ENCODE measurements at regions not wholly inside any gene's neighbourhood (a gene's known extent, or its start where the extent isn't known, plus 50 kb on each side); places are given as distances from the start of the nearest gene placed in this dataset.

- Mint-ChIP-seq H3K4me1 (no peaks in the 10 kb centered on the region), H3K27me3 (ENCODE audit: low read depth) (peaks cover 3% of the 10 kb centered on the region), H3K9me3 (no peaks in the 10 kb centered on the region), H3K4me3 (no peak overlapping the region), H3K36me3 (no peaks in the 10 kb centered on the region), H3K27ac (no peak overlapping the region)
- no peak for DNase-seq (ENCODE audit: low spot score in 2 of 2, unreplicated experiment in 2 of 2)
- TF ChIP-seq, protein P1, sequence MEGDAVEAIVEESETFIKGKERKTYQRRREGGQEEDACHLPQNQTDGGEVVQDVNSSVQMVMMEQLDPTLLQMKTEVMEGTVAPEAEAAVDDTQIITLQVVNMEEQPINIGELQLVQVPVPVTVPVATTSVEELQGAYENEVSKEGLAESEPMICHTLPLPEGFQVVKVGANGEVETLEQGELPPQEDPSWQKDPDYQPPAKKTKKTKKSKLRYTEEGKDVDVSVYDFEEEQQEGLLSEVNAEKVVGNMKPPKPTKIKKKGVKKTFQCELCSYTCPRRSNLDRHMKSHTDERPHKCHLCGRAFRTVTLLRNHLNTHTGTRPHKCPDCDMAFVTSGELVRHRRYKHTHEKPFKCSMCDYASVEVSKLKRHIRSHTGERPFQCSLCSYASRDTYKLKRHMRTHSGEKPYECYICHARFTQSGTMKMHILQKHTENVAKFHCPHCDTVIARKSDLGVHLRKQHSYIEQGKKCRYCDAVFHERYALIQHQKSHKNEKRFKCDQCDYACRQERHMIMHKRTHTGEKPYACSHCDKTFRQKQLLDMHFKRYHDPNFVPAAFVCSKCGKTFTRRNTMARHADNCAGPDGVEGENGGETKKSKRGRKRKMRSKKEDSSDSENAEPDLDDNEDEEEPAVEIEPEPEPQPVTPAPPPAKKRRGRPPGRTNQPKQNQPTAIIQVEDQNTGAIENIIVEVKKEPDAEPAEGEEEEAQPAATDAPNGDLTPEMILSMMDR (IDR thresholded peaks at IDR 0.05; ENCODE audit: unreplicated experiment), result no peak
These were observed 903.8 kb upstream of the RBFOX1 start for GRCh38 chr16:6428861-6429260.

- Mint-ChIP-seq H3K27ac (no peak overlapping the region), H3K4me3 (no peak overlapping the region), H3K9me3 (peaks cover 3% of the 10 kb centered on the region), H3K27me3 (ENCODE audit: low read depth) (peaks cover 3% of the 10 kb centered on the region), H3K36me3 (no peaks in the 10 kb centered on the region), H3K4me1 (no peaks in the 10 kb centered on the region)
- TF ChIP-seq, protein P1 (IDR thresholded peaks at IDR 0.05; ENCODE audit: unreplicated experiment), result no peak
- no peak for DNase-seq (ENCODE audit: low spot score in 2 of 2, unreplicated experiment in 2 of 2)
These were observed 905.0 kb upstream of the RBFOX1 start for GRCh38 chr16:6427621-6428020.

DNA sequence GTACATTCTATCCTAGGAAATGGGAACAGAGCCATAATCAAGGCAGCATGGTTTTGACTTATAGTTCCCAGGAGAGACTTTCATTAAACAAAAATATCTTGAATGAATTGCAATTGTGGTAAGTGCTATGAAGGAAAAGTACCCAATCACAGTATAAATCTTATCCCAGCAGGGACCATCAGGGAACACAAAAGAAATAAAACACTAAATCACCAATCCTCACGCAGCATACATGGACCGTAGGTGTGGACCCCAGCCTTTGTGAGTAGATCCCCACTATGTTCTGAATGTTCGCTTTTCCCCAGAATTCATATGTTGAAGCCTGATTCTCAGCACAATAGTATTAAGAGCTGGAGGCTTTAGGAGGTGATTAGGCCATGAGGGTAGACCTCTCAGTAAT is 925.0 kb upstream of the RBFOX1 start:
- TF ChIP-seq, protein P1 (IDR thresholded peaks at IDR 0.05; ENCODE audit: unreplicated experiment), result no peak
- Mint-ChIP-seq H3K4me3 (no peak overlapping the region), H3K36me3 (no peaks in the 10 kb centered on the region), H3K9me3 (no peaks in the 10 kb centered on the region), H3K27me3 (ENCODE audit: low read depth) (no peaks in the 10 kb centered on the region), H3K27ac (no peak overlapping the region), H3K4me1 (no peaks in the 10 kb centered on the region)
- DNase-seq (ENCODE audit: low spot score in 2 of 2, unreplicated experiment in 2 of 2), result no peak

DNA sequence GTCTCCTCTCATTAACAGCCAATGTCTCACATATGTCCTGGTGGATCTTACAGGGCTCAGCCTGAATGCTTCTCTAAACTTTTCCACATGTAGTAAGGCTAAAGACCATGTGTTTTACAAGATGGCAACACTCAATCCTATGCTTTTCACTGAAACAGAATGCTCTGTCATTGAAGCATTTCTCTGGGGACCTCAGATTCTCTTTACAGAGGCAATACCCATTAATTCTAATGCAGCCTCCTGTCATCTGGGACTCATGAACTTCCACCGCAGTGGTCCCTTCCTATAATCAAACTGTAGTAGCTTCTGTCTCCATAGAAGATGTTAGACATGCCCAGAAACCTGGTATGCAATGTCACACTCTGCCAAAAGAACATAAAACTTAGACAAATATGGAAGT is 926.6 kb upstream of the RBFOX1 start:
- H3K36me3 Mint-ChIP-seq, result no peaks in the 10 kb centered on the region
- H3K4me3 Mint-ChIP-seq, result no peak overlapping the region
- TF ChIP-seq, protein P1 (IDR thresholded peaks at IDR 0.05; ENCODE audit: unreplicated experiment), result no peak
- H3K9me3 Mint-ChIP-seq, result no peaks in the 10 kb centered on the region
- no peak for DNase-seq (ENCODE audit: low spot score in 2 of 2, unreplicated experiment in 2 of 2)
- no peaks in the 10 kb centered on the region for H3K4me1 Mint-ChIP-seq
- no peaks in the 10 kb centered on the region for H3K27me3 Mint-ChIP-seq (ENCODE audit: low read depth)
- H3K27ac Mint-ChIP-seq, result no peak overlapping the region

DNA sequence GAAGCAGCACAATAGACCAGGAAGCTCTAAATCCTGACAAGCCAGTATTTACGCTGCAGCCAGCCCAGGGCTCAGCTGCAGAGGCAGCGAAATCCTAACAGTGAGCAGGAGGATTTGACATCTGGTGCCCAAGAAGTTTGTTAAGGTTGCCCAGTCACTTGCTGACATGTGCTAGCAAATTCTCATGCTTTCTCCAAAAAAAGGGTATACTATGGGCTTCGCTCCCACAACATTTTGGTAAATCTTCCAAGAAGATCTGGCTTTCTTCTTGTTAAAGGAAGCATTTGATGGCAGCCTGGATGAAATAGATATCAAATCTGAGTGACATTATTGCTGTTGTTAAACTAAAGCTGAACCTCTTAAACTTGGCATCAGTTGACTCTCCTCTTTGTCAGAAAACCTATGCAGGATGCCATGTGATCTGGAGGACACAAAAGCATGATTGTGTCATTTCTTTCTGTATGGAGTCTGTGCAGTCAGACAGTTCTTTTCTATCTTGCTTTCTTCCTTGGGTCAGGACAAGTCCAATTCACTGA is 949.7 kb upstream of the RBFOX1 start:
- Mint-ChIP-seq H3K4me1 (no peaks in the 10 kb centered on the region), H3K36me3 (no peaks in the 10 kb centered on the region), H3K4me3 (no peak overlapping the region), H3K27me3 (ENCODE audit: low read depth) (no peaks in the 10 kb centered on the region), H3K9me3 (peaks cover 7% of the 10 kb centered on the region), H3K27ac (no peak overlapping the region)
- no peak for DNase-seq (ENCODE audit: low spot score in 2 of 2, unreplicated experiment in 2 of 2)
- TF ChIP-seq, protein P1 (IDR thresholded peaks at IDR 0.05; ENCODE audit: unreplicated experiment), result no peak

- H3K9me3 Mint-ChIP-seq, result peaks cover 7% of the 10 kb centered on the region
- H3K27ac Mint-ChIP-seq, result no peak overlapping the region
- H3K36me3 Mint-ChIP-seq, result no peaks in the 10 kb centered on the region
- no peak for DNase-seq (ENCODE audit: low spot score in 2 of 2, unreplicated experiment in 2 of 2)
- H3K4me3 Mint-ChIP-seq, result no peak overlapping the region
- H3K4me1 Mint-ChIP-seq, result no peaks in the 10 kb centered on the region
- TF ChIP-seq, protein P1 (IDR thresholded peaks at IDR 0.05; ENCODE audit: unreplicated experiment), result no peak
- no peaks in the 10 kb centered on the region for H3K27me3 Mint-ChIP-seq (ENCODE audit: low read depth)
These were observed 950.7 kb upstream of the RBFOX1 start for GRCh38 chr16:6381896-6382295.
